Transverse colon (tissue), 4 donors: ENCODE measurements at regions not wholly inside any gene's neighbourhood (a gene's known extent, or its start where the extent isn't known, plus 50 kb on each side); places are given as distances from the start of the nearest gene placed in this dataset.

Experiments used
- DNase-seq: peaks from one replicate; pipeline ENCODE4 v3.0.0-alpha.2; 2019
- H3K27ac ChIP-seq, 4 donors: fragments of 200-600 bp; sonication (generic); 2 replicates each; pipeline ENCODE4 v1.5.1; 2016 to 2018; ENCODE audit warnings: inconsistent platforms in 4 of 4
- H3K27me3 ChIP-seq: fragments of 200-600 bp; sonication (generic); 2 replicates; pipeline ENCODE4 v1.5.1; 2017; ENCODE audit warnings: inconsistent platforms
- H3K36me3 ChIP-seq, 4 donors: fragments of 200-600 bp; sonication (generic); 2 replicates each; pipeline ENCODE4 v1.5.1; 2017 to 2019; ENCODE audit warnings: inconsistent platforms in 4 of 4
- H3K4me1 ChIP-seq, 4 donors: fragments of 200-600 bp; sonication (generic); 2 replicates each; pipeline ENCODE4 v1.5.1; 2017 to 2020; ENCODE audit warnings: inconsistent platforms in 4 of 4
- H3K4me3 ChIP-seq, 4 donors: fragments of 200-600 bp; sonication (generic); 1 replicate in 1 of 4; 2 replicates in 3 of 4; pipeline versions ENCODE4 v1.5.1 to v1.6.1; 2017 to 2019; ENCODE audit warnings: inconsistent platforms in 4 of 4
- H3K9me3 ChIP-seq, 2 donors: fragments of 200-600 bp; sonication (generic); 2 replicates each; pipeline ENCODE4 v1.5.1; 2017 to 2019; ENCODE audit warnings: inconsistent platforms in 2 of 2
- CTCF ChIP-seq, 5 experiments: fragments of 200-600 bp in 3 of 5; fragments of 450-650 bp in 2 of 5; sonication (generic) in 3 of 5; IDR thresholded peaks; 1 replicate in 2 of 5; 2 replicates in 3 of 5; pipeline ENCODE4 v1.5.1; 2016 to 2017; ENCODE audit warnings: antibody characterized with exemption in 5 of 5, inconsistent platforms in 3 of 5, mild to moderate bottlenecking in 2 of 5, moderate library complexity in 1 of 5
- EP300 ChIP-seq: sonication (generic); formaldehyde crosslinking; IDR thresholded peaks from one replicate; pipeline ENCODE4 v1.6.1; 2017; ENCODE audit warnings: antibody characterized with exemption, low read depth
- POLR2A ChIP-seq: fragments of 450-650 bp; IDR thresholded peaks from one replicate; pipeline ENCODE4 v1.6.1; 2016; ENCODE audit warnings: antibody characterized with exemption, mild to moderate bottlenecking, moderate library complexity
- POLR2AphosphoS5 ChIP-seq, 3 donors: sonication (generic); formaldehyde crosslinking; IDR thresholded peaks; one replicate each; pipeline ENCODE4 v1.6.1; 2016; ENCODE audit warnings: antibody characterized with exemption in 3 of 3
- WGBS, 2 donors: methylation state at CpG; one replicate each; pipeline ENCODE4 v1.1.5; 2018; ENCODE audit warnings: low coverage in 1 of 2; 5-methylcytosine and 5-hydroxymethylcytosine counted together
- in situ Hi-C, 4 donors: fragments of 200-750 bp; cut with MboI; loops; one replicate each; pipeline versions ENCODE4 v1.15.0 to v1.15.1; 2017; ENCODE audit warnings: low sequenced_read_pairs in 3 of 4, low pct_ligation_motif_present in 1 of 4, low pct_unique_long_range_greater_than_20kb in 1 of 4
- intact Hi-C: fragments of 100-400 bp; cut with DNase I; formaldehyde crosslinking; loops from one replicate; pipeline ENCODE4 v1.15.1; 2023; ENCODE audit warnings: low total_unique reads

GRCh38 chr15:48046813-48047438 lies 73.9 kb upstream of the SLC24A5 start:
- H3K27me3 ChIP-seq, result no peaks in the 10 kb centered on the region
- no peaks in the 10 kb centered on the region for H3K4me1 ChIP-seq
- DNase-seq, result no peak
- 58 to 73% methylated on average over 3 to 5 of the region's 5 CpGs for WGBS, 2 donors
- no peaks in the 10 kb centered on the region for H3K36me3 ChIP-seq
- in situ Hi-C loops (no loop called here), intact Hi-C loops (no loop called here)
- TF ChIP-seq CTCF (IDR thresholded peaks at IDR 0.05), result no peak
- TF ChIP-seq POLR2A, result no peak
- TF ChIP-seq POLR2AphosphoS5 (IDR thresholded peaks at IDR 0.05), result no peak
- no peak for TF ChIP-seq EP300
- no peak overlapping the region for H3K4me3 ChIP-seq
- H3K9me3 ChIP-seq, result no peaks in the 10 kb centered on the region
- H3K27ac ChIP-seq, result no peak overlapping the region

GRCh38 chr15:48049736-48050135 lies 71.1 kb upstream of the SLC24A5 start:
- Histone ChIP-seq H3K4me1 (no peaks in the 10 kb centered on the region), H3K27me3 (no peaks in the 10 kb centered on the region), H3K36me3 (no peaks in the 10 kb centered on the region), H3K9me3 (no peaks in the 10 kb centered on the region), H3K27ac (no peak overlapping the region), H3K4me3 (no peak overlapping the region)
- no peak for DNase-seq
- in situ Hi-C loops (no loop called here), intact Hi-C loops (no loop called here)
- TF ChIP-seq POLR2A (no peak), POLR2AphosphoS5 (IDR thresholded peaks at IDR 0.05) (no peak), EP300 (no peak), CTCF (IDR thresholded peaks at IDR 0.05) (no peak)

- no peak for DNase-seq
- no peaks in the 10 kb centered on the region for H3K4me1 ChIP-seq
- no peaks in the 10 kb centered on the region for H3K36me3 ChIP-seq
- TF ChIP-seq POLR2AphosphoS5 (IDR thresholded peaks at IDR 0.05) (no peak), CTCF (IDR thresholded peaks at IDR 0.05) (no peak), POLR2A (no peak), EP300 (no peak)
- in situ Hi-C loops (no loop called here), intact Hi-C loops (no loop called here)
- H3K4me3 ChIP-seq, result no peak overlapping the region
- no peak overlapping the region for H3K27ac ChIP-seq
- WGBS, 2 donors, result 47% methylated on average over 2 of the region's 2 CpGs
- no peaks in the 10 kb centered on the region for H3K9me3 ChIP-seq
- H3K27me3 ChIP-seq, result no peaks in the 10 kb centered on the region
Observed at GRCh38 chr15:48052946-48053345, 67.8 kb upstream of the SLC24A5 start.

- in situ Hi-C loops (no loop called here), intact Hi-C loops (no loop called here)
- Histone ChIP-seq H3K27ac (no peak overlapping the region), H3K36me3 (no peaks in the 10 kb centered on the region), H3K4me3 (no peak overlapping the region), H3K27me3 (no peaks in the 10 kb centered on the region), H3K4me1 (peaks cover 0 to 3% (median 0%) of the 10 kb centered on the region in 4 donors), H3K9me3 (no peaks in the 10 kb centered on the region)
- TF ChIP-seq CTCF (IDR thresholded peaks at IDR 0.05), result no peak
- no peak for TF ChIP-seq POLR2A
- TF ChIP-seq POLR2AphosphoS5 (IDR thresholded peaks at IDR 0.05), result no peak
- no peak for TF ChIP-seq EP300
- no peak for DNase-seq
Observed at GRCh38 chr15:48058371-48058770, 62.4 kb upstream of the SLC24A5 start.
